Transverse colon (tissue), 4 donors: ENCODE measurements at regions not wholly inside any gene's neighbourhood (a gene's known extent, or its start where the extent isn't known, plus 50 kb on each side); places are given as distances from the start of the nearest gene placed in this dataset.

Source experiments
- DNase-seq: peaks from one replicate; pipeline ENCODE4 v3.0.0-alpha.2; 2019
- H3K27ac ChIP-seq, 4 donors: fragments of 200-600 bp; sonication (generic); 2 replicates each; pipeline ENCODE4 v1.5.1; 2016 to 2018; ENCODE audit warnings: inconsistent platforms in 4 of 4
- H3K27me3 ChIP-seq: fragments of 200-600 bp; sonication (generic); 2 replicates; pipeline ENCODE4 v1.5.1; 2017; ENCODE audit warnings: inconsistent platforms
- H3K36me3 ChIP-seq, 4 donors: fragments of 200-600 bp; sonication (generic); 2 replicates each; pipeline ENCODE4 v1.5.1; 2017 to 2019; ENCODE audit warnings: inconsistent platforms in 4 of 4
- H3K4me1 ChIP-seq, 4 donors: fragments of 200-600 bp; sonication (generic); 2 replicates each; pipeline ENCODE4 v1.5.1; 2017 to 2020; ENCODE audit warnings: inconsistent platforms in 4 of 4
- H3K4me3 ChIP-seq, 4 donors: fragments of 200-600 bp; sonication (generic); 1 replicate in 1 of 4; 2 replicates in 3 of 4; pipeline versions ENCODE4 v1.5.1 to v1.6.1; 2017 to 2019; ENCODE audit warnings: inconsistent platforms in 4 of 4
- H3K9me3 ChIP-seq, 2 donors: fragments of 200-600 bp; sonication (generic); 2 replicates each; pipeline ENCODE4 v1.5.1; 2017 to 2019; ENCODE audit warnings: inconsistent platforms in 2 of 2
- CTCF ChIP-seq, 5 experiments: fragments of 200-600 bp in 3 of 5; fragments of 450-650 bp in 2 of 5; sonication (generic) in 3 of 5; IDR thresholded peaks; 1 replicate in 2 of 5; 2 replicates in 3 of 5; pipeline ENCODE4 v1.5.1; 2016 to 2017; ENCODE audit warnings: antibody characterized with exemption in 5 of 5, inconsistent platforms in 3 of 5, mild to moderate bottlenecking in 2 of 5, moderate library complexity in 1 of 5
- EP300 ChIP-seq: sonication (generic); formaldehyde crosslinking; IDR thresholded peaks from one replicate; pipeline ENCODE4 v1.6.1; 2017; ENCODE audit warnings: antibody characterized with exemption, low read depth
- POLR2A ChIP-seq: fragments of 450-650 bp; IDR thresholded peaks from one replicate; pipeline ENCODE4 v1.6.1; 2016; ENCODE audit warnings: antibody characterized with exemption, mild to moderate bottlenecking, moderate library complexity
- POLR2AphosphoS5 ChIP-seq, 3 donors: sonication (generic); formaldehyde crosslinking; IDR thresholded peaks; one replicate each; pipeline ENCODE4 v1.6.1; 2016; ENCODE audit warnings: antibody characterized with exemption in 3 of 3
- WGBS, 2 donors: methylation state at CpG; one replicate each; pipeline ENCODE4 v1.1.5; 2018; ENCODE audit warnings: low coverage in 1 of 2; 5-methylcytosine and 5-hydroxymethylcytosine counted together
- in situ Hi-C, 4 donors: fragments of 200-750 bp; cut with MboI; loops; one replicate each; pipeline versions ENCODE4 v1.15.0 to v1.15.1; 2017; ENCODE audit warnings: low sequenced_read_pairs in 3 of 4, low pct_ligation_motif_present in 1 of 4, low pct_unique_long_range_greater_than_20kb in 1 of 4
- intact Hi-C: fragments of 100-400 bp; cut with DNase I; formaldehyde crosslinking; loops from one replicate; pipeline ENCODE4 v1.15.1; 2023; ENCODE audit warnings: low total_unique reads

- Histone ChIP-seq H3K4me1 (no peaks in the 10 kb centered on the region), H3K36me3 (no peaks in the 10 kb centered on the region), H3K27me3 (no peaks in the 10 kb centered on the region), H3K4me3 (no peak overlapping the region), H3K27ac (no peak overlapping the region), H3K9me3 (no peaks in the 10 kb centered on the region)
- in situ Hi-C loops (no loop called here), intact Hi-C loops (no loop called here)
- no peak for DNase-seq
- TF ChIP-seq CTCF (IDR thresholded peaks at IDR 0.05): no peak
- TF ChIP-seq POLR2A: no peak
- TF ChIP-seq POLR2AphosphoS5 (IDR thresholded peaks at IDR 0.05): no peak
- TF ChIP-seq EP300: no peak
Observed at GRCh38 chr2:70397186-70397585, 95.3 kb upstream of the FAM136A start.

- in situ Hi-C loops: no loop called here
- TF ChIP-seq EP300 (no peak), POLR2AphosphoS5 (IDR thresholded peaks at IDR 0.05) (no peak), CTCF (IDR thresholded peaks at IDR 0.05) (no peak), POLR2A (no peak)
Observed at GRCh38 chr2:70396612-70397011, 94.7 kb upstream of the FAM136A start.

GRCh38 chr2:70393881-70394280 is 92.0 kb upstream of the FAM136A start:
- Histone ChIP-seq H3K9me3 (no peaks in the 10 kb centered on the region), H3K36me3 (no peaks in the 10 kb centered on the region), H3K27ac (no peak overlapping the region), H3K27me3 (no peaks in the 10 kb centered on the region), H3K4me1 (no peaks in the 10 kb centered on the region), H3K4me3 (no peak overlapping the region)
- DNase-seq: no peak
- WGBS, 2 donors: 98% methylated on average over 3 of the region's 3 CpGs; no CpG with 5 or more reads in 1 of the 2 donors
- intact Hi-C loops: no loop called here
- TF ChIP-seq EP300 (no peak), POLR2A (no peak), POLR2AphosphoS5 (IDR thresholded peaks at IDR 0.05) (no peak), CTCF (IDR thresholded peaks at IDR 0.05) (no peak)
- in situ Hi-C loops: no loop called here

More at GRCh38 chr2:70396612-70397011, 94.7 kb upstream of the FAM136A start:
- Histone ChIP-seq H3K27ac (no peak overlapping the region), H3K36me3 (no peaks in the 10 kb centered on the region), H3K4me3 (no peak overlapping the region), H3K27me3 (no peaks in the 10 kb centered on the region), H3K9me3 (no peaks in the 10 kb centered on the region), H3K4me1 (no peaks in the 10 kb centered on the region)
- DNase-seq: no peak
- intact Hi-C loops: no loop called here
- 73% methylated on average over 5 of the region's 5 CpGs; no CpG with 5 or more reads in 1 of the 2 donors for WGBS, 2 donors

- no peaks in the 10 kb centered on the region for H3K27me3 ChIP-seq
- intact Hi-C loops (no loop called here), in situ Hi-C loops (no loop called here)
- H3K4me1 ChIP-seq: no peaks in the 10 kb centered on the region
- WGBS, 2 donors: 94% methylated on average over 1 of the region's 1 CpG; no CpG with 5 or more reads in 1 of the 2 donors
- H3K4me3 ChIP-seq: no peak overlapping the region
- no peak overlapping the region for H3K27ac ChIP-seq
- no peak for DNase-seq
- H3K9me3 ChIP-seq: no peaks in the 10 kb centered on the region
- no peak for TF ChIP-seq CTCF (IDR thresholded peaks at IDR 0.05)
- TF ChIP-seq POLR2A: no peak
- no peak for TF ChIP-seq POLR2AphosphoS5 (IDR thresholded peaks at IDR 0.05)
- TF ChIP-seq EP300: no peak
- H3K36me3 ChIP-seq: no peaks in the 10 kb centered on the region
Observed at GRCh38 chr2:70391988-70392387, 90.1 kb upstream of the FAM136A start.
